Neural progenitor cell (in vitro differentiated cells): ENCODE measurements at regions not wholly inside any gene's neighbourhood (a gene's known extent, or its start where the extent isn't known, plus 50 kb on each side); places are given as distances from the start of the nearest gene placed in this dataset.

ENCODE experiments used
- DNase-seq: peaks from one replicate; pipeline ENCODE4 v3.0.0-alpha.2; 2016; ENCODE audit warnings: low spot score
- H2AFZ ChIP-seq: fragments of 200-600 bp; sonication (generic); replicated peaks from 2 replicates; pipeline ENCODE4 v1.6.1; 2016; ENCODE audit warnings: antibody characterized with exemption
- H3F3A ChIP-seq: fragments of 200-600 bp; sonication (generic); 2 replicates; pipeline ENCODE4 v1.6.1; 2016; ENCODE audit warnings: antibody characterized with exemption, low read depth
- H3K27ac ChIP-seq: fragments of 200-600 bp; sonication (generic); 2 replicates; pipeline ENCODE4 v1.5.1; 2016; ENCODE audit warnings: mild to moderate bottlenecking
- H3K27me3 ChIP-seq: fragments of 200-600 bp; sonication (generic); 2 replicates; pipeline ENCODE4 v1.6.1; 2016; ENCODE audit warnings: mild to moderate bottlenecking, moderate library complexity
- H3K36me3 ChIP-seq: fragments of 200-600 bp; sonication (generic); 2 replicates; pipeline ENCODE4 v1.5.1; 2016
- H3K4me1 ChIP-seq: fragments of 200-600 bp; sonication (generic); 2 replicates; pipeline ENCODE4 v1.6.1; 2016; ENCODE audit warnings: mixed run types
- H3K4me2 ChIP-seq: fragments of 200-600 bp; sonication (generic); 2 replicates; pipeline ENCODE4 v1.6.1; 2016
- H3K4me3 ChIP-seq: fragments of 200-600 bp; sonication (generic); 2 replicates; pipeline ENCODE4 v1.5.1; 2016
- H3K79me2 ChIP-seq: fragments of 200-600 bp; sonication (generic); 2 replicates; pipeline ENCODE4 v1.6.1; 2016; ENCODE audit warnings: low read depth
- H3K9ac ChIP-seq: fragments of 200-600 bp; sonication (generic); 2 replicates; pipeline ENCODE4 v1.6.1; 2016
- H3K9me3 ChIP-seq: fragments of 200-600 bp; sonication (generic); 2 replicates; pipeline ENCODE4 v1.5.1; 2016; ENCODE audit warnings: low read depth
- H4K20me1 ChIP-seq: fragments of 200-600 bp; sonication (generic); 2 replicates; pipeline ENCODE4 v1.6.1; 2016; ENCODE audit warnings: low read depth
- H3K27ac Mint-ChIP-seq: 3 replicates; pipeline ENCODE4 v1.8.0; 2021; ENCODE audit warnings: mixed read lengths
- H3K27me3 Mint-ChIP-seq: 2 replicates; pipeline ENCODE4 v1.8.0; 2022; ENCODE audit warnings: low read depth, mild to moderate bottlenecking, inconsistent platforms, moderate library complexity, mixed read lengths; ENCODE audit not compliant: insufficient read depth
- H3K36me3 Mint-ChIP-seq: 3 replicates; pipeline ENCODE4 v1.8.0; 2021; ENCODE audit warnings: mixed read lengths
- H3K4me1 Mint-ChIP-seq: 3 replicates; pipeline ENCODE4 v1.8.0; 2021; ENCODE audit warnings: mixed read lengths
- H3K4me3 Mint-ChIP-seq: 3 replicates; pipeline ENCODE4 v1.8.0; 2021; ENCODE audit warnings: mild to moderate bottlenecking, moderate library complexity, mixed read lengths
- H3K9me3 Mint-ChIP-seq: 3 replicates; pipeline ENCODE4 v1.8.0; 2020; ENCODE audit warnings: mixed read lengths
- CTCF ChIP-seq: fragments of 200-600 bp; sonication (generic); IDR thresholded peaks from 2 replicates; pipeline ENCODE4 v1.5.1; 2017; ENCODE audit warnings: antibody characterized with exemption, mild to moderate bottlenecking
- EZH2 ChIP-seq: fragments of 200-600 bp; sonication (generic); IDR thresholded peaks from 2 replicates; pipeline ENCODE4 v1.6.1; 2017; ENCODE audit warnings: antibody characterized with exemption, mild to moderate bottlenecking, moderate library complexity
- EZH2phosphoT487 ChIP-seq: fragments of 200-600 bp; sonication (generic); IDR thresholded peaks from 2 replicates; pipeline ENCODE4 v1.6.1; 2017; ENCODE audit warnings: antibody characterized with exemption

- H3F3A ChIP-seq: no peaks in the 10 kb centered on the region
- Mint-ChIP-seq H3K9me3 (peaks cover 39% of the 10 kb centered on the region), H3K4me3 (no peak overlapping the region), H3K4me1 (peaks cover 2% of the 10 kb centered on the region), H3K27me3 (peaks cover 4% of the 10 kb centered on the region), H3K36me3 (no peaks in the 10 kb centered on the region), H3K27ac (no peak overlapping the region)
- H3K27ac ChIP-seq: no peak overlapping the region
- H3K4me1 ChIP-seq: peaks cover 6% of the 10 kb centered on the region
- no peaks in the 10 kb centered on the region for H3K36me3 ChIP-seq
- H3K9ac ChIP-seq: no peak overlapping the region
- peaks cover 5% of the 10 kb centered on the region for H3K9me3 ChIP-seq
- no peaks in the 10 kb centered on the region for H3K79me2 ChIP-seq
- H4K20me1 ChIP-seq: no peaks in the 10 kb centered on the region
- H2AFZ ChIP-seq: no peak overlapping the region
- no peak overlapping the region for H3K4me2 ChIP-seq
- H3K4me3 ChIP-seq: no peak overlapping the region
- TF ChIP-seq EZH2 (no peak), CTCF (no peak), EZH2phosphoT487 (no peak)
- H3K27me3 ChIP-seq: no peaks in the 10 kb centered on the region
- no peak for DNase-seq
These were observed 226.2 kb upstream of the BCOR start for GRCh38 chrX:40323977-40324376.

- DNase-seq: no peak
- no peaks in the 10 kb centered on the region for H3K27me3 ChIP-seq
- H3K27ac Mint-ChIP-seq: no peak overlapping the region
- no peak overlapping the region for H3K4me2 ChIP-seq
- H2AFZ ChIP-seq: no peak overlapping the region
- H3K27ac ChIP-seq: no peak overlapping the region
- peaks cover 5% of the 10 kb centered on the region for H3K9me3 ChIP-seq
- H3K4me1 ChIP-seq: no peaks in the 10 kb centered on the region
- no peaks in the 10 kb centered on the region for H3K79me2 ChIP-seq
- H3K4me1 Mint-ChIP-seq: no peaks in the 10 kb centered on the region
- H3K4me3 Mint-ChIP-seq: no peak overlapping the region
- H3K4me3 ChIP-seq: no peak overlapping the region
- peaks cover 42% of the 10 kb centered on the region for H3K9me3 Mint-ChIP-seq
- no peaks in the 10 kb centered on the region for H3K36me3 ChIP-seq
- H4K20me1 ChIP-seq: no peaks in the 10 kb centered on the region
- no peaks in the 10 kb centered on the region for H3K36me3 Mint-ChIP-seq
- H3F3A ChIP-seq: no peaks in the 10 kb centered on the region
- peaks cover 6% of the 10 kb centered on the region for H3K27me3 Mint-ChIP-seq
- TF ChIP-seq EZH2 (no peak), EZH2phosphoT487 (no peak), CTCF (no peak)
- no peak overlapping the region for H3K9ac ChIP-seq
These were observed 223.1 kb upstream of the BCOR start for GRCh38 chrX:40320819-40321218.

GRCh38 chrX:40318801-40319200, 221.0 kb upstream of the BCOR start:
- Histone ChIP-seq H3K27ac (no peak overlapping the region), H4K20me1 (no peaks in the 10 kb centered on the region), H3K27me3 (no peaks in the 10 kb centered on the region), H3K4me2 (no peak overlapping the region), H3K36me3 (no peaks in the 10 kb centered on the region), H3K9ac (no peak overlapping the region), H3K9me3 (peaks cover 5% of the 10 kb centered on the region), H2AFZ (no peak overlapping the region), H3F3A (no peaks in the 10 kb centered on the region), H3K4me1 (no peaks in the 10 kb centered on the region), H3K79me2 (no peaks in the 10 kb centered on the region), H3K4me3 (no peak overlapping the region)
- Mint-ChIP-seq H3K4me1 (no peaks in the 10 kb centered on the region), H3K36me3 (no peaks in the 10 kb centered on the region), H3K4me3 (no peak overlapping the region), H3K27ac (no peak overlapping the region), H3K9me3 (peaks cover 40% of the 10 kb centered on the region), H3K27me3 (peaks cover 6% of the 10 kb centered on the region)
- DNase-seq: no peak
- no peak for TF ChIP-seq EZH2
- no peak for TF ChIP-seq EZH2phosphoT487
- TF ChIP-seq CTCF: no peak
